ENCODE measurements at regions not wholly inside any gene's neighbourhood (a gene's known extent, or its start where the extent isn't known, plus 50 kb on each side); places are given as distances from the start of the nearest gene placed in this dataset.

- peaks cover 8% of the 10 kb centered on the region for H3K27me3 ChIP-seq (ENCODE audit: control insufficient read depth, insufficient read depth, low read length)
- H3K4me2 ChIP-seq (ENCODE audit: low read length): no peak overlapping the region
- no peaks in the 10 kb centered on the region for H3K36me3 ChIP-seq (ENCODE audit: insufficient read depth, low read length)
- peaks cover 10% of the 10 kb centered on the region for H3K4me1 ChIP-seq (ENCODE audit: control insufficient read depth, insufficient read depth, low read length)
- no peak overlapping the region for H3K4me3 ChIP-seq (ENCODE audit: low read length)
- no peak overlapping the region for H3K9ac ChIP-seq (ENCODE audit: low read depth, low read length)
- H3K9me3 ChIP-seq (replicated peaks; ENCODE audit: low read length): no peaks in the 10 kb centered on the region
Measured at GRCh38 chr3:66615643-66616301, 115.0 kb upstream of the LRIG1 start.

- Histone ChIP-seq H3K9me3 (replicated peaks; ENCODE audit: low read length) (no peaks in the 10 kb centered on the region), H3K36me3 (ENCODE audit: insufficient read depth, low read length) (no peaks in the 10 kb centered on the region), H3K4me1 (ENCODE audit: control insufficient read depth, insufficient read depth, low read length) (peaks cover 10% of the 10 kb centered on the region), H3K27me3 (ENCODE audit: control insufficient read depth, insufficient read depth, low read length) (peaks cover 8% of the 10 kb centered on the region), H3K4me3 (ENCODE audit: low read length) (no peak overlapping the region), H3K4me2 (ENCODE audit: low read length) (no peak overlapping the region), H3K9ac (ENCODE audit: low read depth, low read length) (no peak overlapping the region)
Measured at GRCh38 chr3:66617351-66617750, 116.5 kb upstream of the LRIG1 start.

- Histone ChIP-seq H3K9me3 (replicated peaks; ENCODE audit: low read length) (no peaks in the 10 kb centered on the region), H3K9ac (ENCODE audit: low read depth, low read length) (peak overlapping the region; percentile 7), H3K4me2 (ENCODE audit: low read length) (peak overlapping the region; percentile 54), H3K36me3 (ENCODE audit: insufficient read depth, low read length) (no peaks in the 10 kb centered on the region), H3K27me3 (ENCODE audit: control insufficient read depth, insufficient read depth, low read length) (peaks cover 8% of the 10 kb centered on the region), H3K4me1 (ENCODE audit: control insufficient read depth, insufficient read depth, low read length) (peaks cover 10% of the 10 kb centered on the region), H3K4me3 (ENCODE audit: low read length) (no peak overlapping the region)
Measured at GRCh38 chr3:66618066-66618465, 117.2 kb upstream of the LRIG1 start.

GRCh38 chr3:66620296-66620695 lies 119.5 kb upstream of the LRIG1 start:
- Histone ChIP-seq H3K9me3 (replicated peaks; ENCODE audit: low read length) (no peaks in the 10 kb centered on the region), H3K4me2 (ENCODE audit: low read length) (no peak overlapping the region), H3K9ac (ENCODE audit: low read depth, low read length) (no peak overlapping the region), H3K36me3 (ENCODE audit: insufficient read depth, low read length) (no peaks in the 10 kb centered on the region), H3K4me1 (ENCODE audit: control insufficient read depth, insufficient read depth, low read length) (peaks cover 10% of the 10 kb centered on the region), H3K27me3 (ENCODE audit: control insufficient read depth, insufficient read depth, low read length) (peaks cover 8% of the 10 kb centered on the region), H3K4me3 (ENCODE audit: low read length) (no peak overlapping the region)

- Histone ChIP-seq H3K27me3 (ENCODE audit: control insufficient read depth, insufficient read depth, low read length) (peaks cover 8% of the 10 kb centered on the region), H3K4me3 (ENCODE audit: low read length) (no peak overlapping the region), H3K9me3 (replicated peaks; ENCODE audit: low read length) (no peaks in the 10 kb centered on the region), H3K4me1 (ENCODE audit: control insufficient read depth, insufficient read depth, low read length) (peaks cover 5% of the 10 kb centered on the region), H3K9ac (ENCODE audit: low read depth, low read length) (no peak overlapping the region), H3K36me3 (ENCODE audit: insufficient read depth, low read length) (no peaks in the 10 kb centered on the region), H3K4me2 (ENCODE audit: low read length) (no peak overlapping the region)
Measured at GRCh38 chr3:66622756-66623457, 122.1 kb upstream of the LRIG1 start.

- no peaks in the 10 kb centered on the region for H3K9me3 ChIP-seq (replicated peaks; ENCODE audit: low read length)
- no peaks in the 10 kb centered on the region for H3K36me3 ChIP-seq (ENCODE audit: insufficient read depth, low read length)
- no peak overlapping the region for H3K4me3 ChIP-seq (ENCODE audit: low read length)
- no peak overlapping the region for H3K4me2 ChIP-seq (ENCODE audit: low read length)
- no peak overlapping the region for H3K9ac ChIP-seq (ENCODE audit: low read depth, low read length)
- H3K4me1 ChIP-seq (ENCODE audit: control insufficient read depth, insufficient read depth, low read length): no peaks in the 10 kb centered on the region
- H3K27me3 ChIP-seq (ENCODE audit: control insufficient read depth, insufficient read depth, low read length): no peaks in the 10 kb centered on the region
Measured at GRCh38 chr3:66625505-66626216, 124.8 kb upstream of the LRIG1 start.

GRCh38 chr3:66629150-66629981 lies 128.5 kb upstream of the LRIG1 start:
- Histone ChIP-seq H3K36me3 (ENCODE audit: insufficient read depth, low read length) (no peaks in the 10 kb centered on the region), H3K4me2 (ENCODE audit: low read length) (no peak overlapping the region), H3K9ac (ENCODE audit: low read depth, low read length) (no peak overlapping the region), H3K4me1 (ENCODE audit: control insufficient read depth, insufficient read depth, low read length) (no peaks in the 10 kb centered on the region), H3K27me3 (ENCODE audit: control insufficient read depth, insufficient read depth, low read length) (no peaks in the 10 kb centered on the region), H3K9me3 (replicated peaks; ENCODE audit: low read length) (no peaks in the 10 kb centered on the region), H3K4me3 (ENCODE audit: low read length) (no peak overlapping the region)

GRCh38 chr3:66629982-66630368 lies 129.2 kb upstream of the LRIG1 start:
- H3K9ac ChIP-seq (ENCODE audit: low read depth, low read length): no peak overlapping the region
- H3K4me2 ChIP-seq (ENCODE audit: low read length): no peak overlapping the region
- no peaks in the 10 kb centered on the region for H3K36me3 ChIP-seq (ENCODE audit: insufficient read depth, low read length)
- H3K9me3 ChIP-seq (replicated peaks; ENCODE audit: low read length): no peaks in the 10 kb centered on the region
- no peaks in the 10 kb centered on the region for H3K4me1 ChIP-seq (ENCODE audit: control insufficient read depth, insufficient read depth, low read length)
- H3K4me3 ChIP-seq (ENCODE audit: low read length): no peak overlapping the region
- H3K27me3 ChIP-seq (ENCODE audit: control insufficient read depth, insufficient read depth, low read length): no peaks in the 10 kb centered on the region

- no peak overlapping the region for H3K4me3 ChIP-seq (ENCODE audit: low read length)
Measured at GRCh38 chr3:66633402-66634381, 132.9 kb upstream of the LRIG1 start.

GRCh38 chr3:66638717-66639116 lies 137.9 kb upstream of the LRIG1 start:
- Histone ChIP-seq H3K4me3 (ENCODE audit: low read length) (no peak overlapping the region), H3K9ac (ENCODE audit: low read depth, low read length) (no peak overlapping the region), H3K36me3 (ENCODE audit: insufficient read depth, low read length) (no peaks in the 10 kb centered on the region), H3K27me3 (ENCODE audit: control insufficient read depth, insufficient read depth, low read length) (no peaks in the 10 kb centered on the region), H3K4me1 (ENCODE audit: control insufficient read depth, insufficient read depth, low read length) (no peaks in the 10 kb centered on the region), H3K9me3 (replicated peaks; ENCODE audit: low read length) (no peaks in the 10 kb centered on the region), H3K4me2 (ENCODE audit: low read length) (no peak overlapping the region)

More at GRCh38 chr3:66633402-66634381, 132.9 kb upstream of the LRIG1 start:
- no peaks in the 10 kb centered on the region for H3K9me3 ChIP-seq (replicated peaks; ENCODE audit: low read length)
- no peaks in the 10 kb centered on the region for H3K27me3 ChIP-seq (ENCODE audit: control insufficient read depth, insufficient read depth, low read length)
- H3K4me2 ChIP-seq (ENCODE audit: low read length): no peak overlapping the region
- H3K4me1 ChIP-seq (ENCODE audit: control insufficient read depth, insufficient read depth, low read length): no peaks in the 10 kb centered on the region
- no peak overlapping the region for H3K9ac ChIP-seq (ENCODE audit: low read depth, low read length)
- no peaks in the 10 kb centered on the region for H3K36me3 ChIP-seq (ENCODE audit: insufficient read depth, low read length)
